ENCODE measurements at regions not wholly inside any gene's neighbourhood (a gene's known extent, or its start where the extent isn't known, plus 50 kb on each side); places are given as distances from the start of the nearest gene placed in this dataset.

- DNase-seq (ENCODE audit: low spot score), result no peak
These were observed 65.8 kb upstream of the RIOK3 start for GRCh38 chr18:23387265-23387664.

- no peak for DNase-seq (ENCODE audit: low spot score)
These were observed 64.7 kb upstream of the RIOK3 start for GRCh38 chr18:23388357-23388756.

- DNase-seq (ENCODE audit: low spot score), result no peak
These were observed 61.9 kb upstream of the RIOK3 start for GRCh38 chr18:23391156-23391555.

- no peak for DNase-seq (ENCODE audit: low spot score)
These were observed 55.2 kb upstream of the RIOK3 start for GRCh38 chr18:23397907-23398306.

- no peak for DNase-seq (ENCODE audit: low spot score)
These were observed 54.7 kb upstream of the RIOK3 start for GRCh38 chr18:23398401-23398800.

GRCh38 chr18:23399067-23399466 is 54.0 kb upstream of the RIOK3 start:
- DNase-seq (ENCODE audit: low spot score), result no peak

GRCh38 chr18:23400918-23401317 is 52.2 kb upstream of the RIOK3 start:
- no peak for DNase-seq (ENCODE audit: low spot score)

GRCh38 chr18:23401400-23402347 is 51.4 kb upstream of the RIOK3 start:
- DNase-seq (ENCODE audit: low spot score), result no peak

All from LoVo (cell line).